HG02588 (cell line): ENCODE measurements at regions not wholly inside any gene's neighbourhood (a gene's known extent, or its start where the extent isn't known, plus 50 kb on each side); places are given as distances from the start of the nearest gene placed in this dataset.

ENCODE experiments used
- ATAC-seq: cut with Tn5 transposase; IDR thresholded peaks from one replicate; pipeline ENCODE4 v1.9.1; 2021; ENCODE audit warnings: mild to moderate bottlenecking, moderate library complexity; ENCODE audit not compliant: unreplicated experiment

GRCh38 chr16:56140645-56141044 is 50.6 kb upstream of the GNAO1 start:
- no peak for ATAC-seq

GRCh38 chr16:56137269-56137668 is 54.0 kb upstream of the GNAO1 start:
- no peak for ATAC-seq

GRCh38 chr16:56136256-56136655 is 55.0 kb upstream of the GNAO1 start:
- no peak for ATAC-seq

DNA sequence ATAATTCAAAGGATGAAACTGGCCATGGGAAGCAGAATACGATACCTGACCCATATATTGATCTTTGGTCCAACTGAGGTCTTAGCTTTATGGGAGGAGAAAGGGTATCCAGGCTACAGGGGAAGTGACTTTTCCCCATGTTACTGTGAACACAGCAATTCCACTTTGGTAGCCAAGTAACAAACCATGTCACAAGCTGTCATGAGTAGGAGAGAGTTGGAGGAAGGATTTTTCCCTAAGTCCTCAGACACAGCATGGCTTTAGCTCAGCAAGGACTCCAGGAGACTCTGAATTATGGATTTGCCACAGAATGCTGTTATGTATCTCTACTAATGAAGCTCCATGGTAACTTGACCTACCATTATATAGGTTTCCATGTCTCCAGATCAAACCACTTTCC is 56.5 kb upstream of the GNAO1 start:
- no peak for ATAC-seq

DNA sequence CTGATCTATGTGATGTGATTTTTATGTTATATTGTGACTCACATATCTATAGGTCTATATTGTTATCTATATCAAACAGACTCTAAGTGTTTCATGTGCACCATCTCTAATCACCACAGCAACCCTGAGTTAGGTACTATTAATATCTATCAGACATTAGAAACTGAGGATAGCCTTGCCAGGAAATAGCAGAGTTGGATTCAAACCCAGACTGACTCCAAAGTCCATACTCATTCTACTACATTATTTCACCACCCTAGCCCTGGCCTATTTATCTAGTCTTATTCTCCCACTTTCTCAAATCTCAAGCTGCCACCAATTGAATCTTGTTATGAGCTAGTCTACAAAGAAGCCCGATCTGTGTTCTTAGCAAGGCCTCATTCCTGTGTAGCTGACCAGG is 65.4 kb upstream of the GNAO1 start:
- no peak for ATAC-seq

GRCh38 chr16:56122251-56122650 is 69.0 kb upstream of the GNAO1 start:
- no peak for ATAC-seq

- no peak for ATAC-seq
These were observed 70.2 kb upstream of the GNAO1 start for GRCh38 chr16:56121156-56121500.

DNA sequence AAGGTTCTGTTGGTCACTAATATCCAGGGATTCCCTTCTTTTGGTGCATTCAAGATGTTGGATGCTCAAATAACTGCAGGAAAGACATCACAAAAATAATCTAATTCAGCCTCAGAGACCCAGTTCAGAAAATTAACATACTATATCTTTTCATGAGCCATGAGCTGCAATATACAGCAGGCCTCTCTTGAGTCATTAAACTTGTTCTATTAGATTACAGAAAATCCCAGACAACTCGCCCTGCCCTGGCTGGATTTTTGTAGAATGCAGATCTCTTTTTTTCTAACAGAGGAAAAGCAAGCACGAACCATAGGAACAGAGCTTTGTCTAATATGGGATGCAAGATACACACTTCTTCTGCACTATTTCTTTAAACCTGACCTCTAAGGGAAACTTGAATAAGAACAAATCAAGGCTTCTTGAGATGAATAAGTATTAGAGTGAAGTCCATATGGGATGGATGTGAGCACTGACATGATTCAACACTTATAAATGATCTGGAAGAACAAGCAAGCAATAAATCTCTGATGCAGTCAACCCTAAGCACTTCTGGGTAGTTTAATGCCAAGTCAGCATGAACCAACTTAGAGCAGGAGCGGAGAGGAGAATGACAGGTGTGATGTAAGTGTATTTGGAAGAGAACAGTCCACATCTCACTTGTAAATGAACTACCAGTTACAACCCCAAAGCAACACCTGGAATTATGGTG is 70.7 kb upstream of the GNAO1 start:
- no peak for ATAC-seq

DNA sequence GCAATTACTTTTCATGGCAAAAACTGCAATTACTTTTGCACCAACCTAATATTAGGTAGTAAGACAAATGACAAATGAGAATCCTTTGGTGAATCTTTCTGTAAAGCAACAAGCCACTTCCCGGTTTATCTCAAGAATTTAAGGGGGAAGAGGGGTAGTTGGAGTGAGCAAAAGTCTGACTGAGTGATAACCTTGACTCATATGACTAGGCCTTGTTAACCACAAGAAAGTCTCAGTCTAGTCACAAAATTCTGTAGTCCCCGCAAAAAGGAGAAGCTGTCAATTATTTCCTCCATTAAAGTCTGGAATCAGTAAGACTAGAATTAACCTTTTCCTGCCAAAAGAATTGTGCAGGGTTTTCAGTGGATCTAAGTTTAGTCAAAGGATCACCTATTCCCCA is 72.2 kb upstream of the GNAO1 start:
- ATAC-seq, result no peak

- ATAC-seq, result no peak
These were observed 74.7 kb upstream of the GNAO1 start for GRCh38 chr16:56116577-56116964.

DNA sequence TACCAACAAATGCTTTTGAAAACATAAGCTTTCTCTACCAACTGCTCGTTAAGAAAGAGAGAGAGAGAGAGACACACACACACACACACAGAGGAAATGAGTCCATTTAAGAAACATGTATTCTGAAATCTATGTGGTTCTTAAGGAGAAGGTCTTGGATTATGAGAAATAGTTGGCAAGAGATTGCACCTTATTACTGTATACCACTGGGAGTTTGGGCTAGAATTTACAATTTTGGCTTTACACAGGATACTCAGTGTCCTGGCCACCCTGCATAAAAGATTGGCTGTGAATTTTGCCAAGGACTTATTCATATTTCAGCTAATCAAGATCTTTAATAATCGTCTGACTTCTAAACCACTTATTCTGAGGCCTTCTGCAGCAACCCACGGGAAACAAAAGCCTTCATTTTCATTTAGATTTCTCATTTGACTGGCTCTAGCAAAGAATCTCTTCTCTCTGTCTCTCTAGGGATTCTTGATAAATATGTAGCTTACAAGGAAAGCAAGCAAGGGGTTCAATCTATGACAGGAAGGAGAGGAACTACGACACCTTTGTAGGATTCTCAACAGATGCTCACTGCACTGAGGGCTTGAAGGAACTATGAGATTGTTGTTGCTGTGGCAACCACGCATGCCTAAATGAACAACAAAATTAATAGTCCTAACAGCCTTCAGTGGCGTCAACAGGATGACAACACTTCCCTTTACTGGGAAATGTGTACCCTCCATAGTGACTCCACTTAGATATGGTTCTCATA is 75.3 kb upstream of the GNAO1 start:
- ATAC-seq, result no peak

GRCh38 chr16:56113223-56113622 is 78.1 kb upstream of the GNAO1 start:
- ATAC-seq, result no peak

DNA sequence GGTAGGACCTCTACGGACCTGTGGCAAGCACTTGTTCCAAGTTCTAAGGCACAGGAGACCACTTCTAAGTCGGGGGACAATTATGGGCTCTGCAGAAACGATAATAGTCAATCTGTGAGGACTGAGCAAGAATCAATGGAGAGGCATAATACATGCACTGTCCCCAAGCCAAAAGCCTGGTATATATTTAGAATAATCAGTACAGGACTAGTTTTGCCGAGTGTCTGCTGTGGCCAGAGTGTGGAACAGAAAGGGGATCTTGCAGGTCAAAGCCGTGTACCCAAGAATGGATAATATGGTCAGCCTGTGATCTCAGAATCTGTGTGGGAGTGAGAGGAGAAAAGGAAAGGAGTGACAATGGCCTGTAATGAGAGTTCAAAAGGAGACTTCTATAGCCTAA is 80.2 kb upstream of the GNAO1 start:
- no peak for ATAC-seq

DNA sequence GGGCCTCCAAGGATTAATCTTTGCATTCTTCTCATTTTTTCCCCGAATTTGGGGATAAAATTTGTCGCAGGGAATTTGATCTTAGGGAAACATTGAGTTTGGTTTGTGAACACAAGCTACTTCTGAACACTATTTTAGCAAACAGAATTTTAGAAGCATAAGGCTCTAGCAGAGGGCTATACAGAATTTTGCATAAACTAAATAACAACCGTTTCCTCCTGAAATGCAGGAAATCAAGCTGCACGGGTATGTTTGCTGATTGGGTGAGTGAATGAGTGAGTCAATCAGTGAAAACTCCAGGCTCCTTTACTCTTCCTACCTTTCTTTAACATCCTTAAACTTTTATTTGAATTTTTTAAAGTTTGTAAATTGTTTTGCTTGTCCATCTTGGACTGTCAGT is 81.3 kb upstream of the GNAO1 start:
- no peak for ATAC-seq

- ATAC-seq, result no peak
These were observed 82.1 kb upstream of the GNAO1 start for GRCh38 chr16:56109205-56109604.

GRCh38 chr16:56108724-56109123 is 82.6 kb upstream of the GNAO1 start:
- no peak for ATAC-seq

GRCh38 chr16:56108056-56108471 is 83.2 kb upstream of the GNAO1 start:
- no peak for ATAC-seq

GRCh38 chr16:56106527-56106926 is 84.8 kb upstream of the GNAO1 start:
- ATAC-seq, result no peak

- no peak for ATAC-seq
These were observed 88.4 kb upstream of the GNAO1 start for GRCh38 chr16:56102906-56103305.

GRCh38 chr16:56102183-56102686 is 89.1 kb upstream of the GNAO1 start:
- no peak for ATAC-seq

GRCh38 chr16:56101480-56101879 is 89.8 kb upstream of the GNAO1 start:
- ATAC-seq, result no peak

DNA sequence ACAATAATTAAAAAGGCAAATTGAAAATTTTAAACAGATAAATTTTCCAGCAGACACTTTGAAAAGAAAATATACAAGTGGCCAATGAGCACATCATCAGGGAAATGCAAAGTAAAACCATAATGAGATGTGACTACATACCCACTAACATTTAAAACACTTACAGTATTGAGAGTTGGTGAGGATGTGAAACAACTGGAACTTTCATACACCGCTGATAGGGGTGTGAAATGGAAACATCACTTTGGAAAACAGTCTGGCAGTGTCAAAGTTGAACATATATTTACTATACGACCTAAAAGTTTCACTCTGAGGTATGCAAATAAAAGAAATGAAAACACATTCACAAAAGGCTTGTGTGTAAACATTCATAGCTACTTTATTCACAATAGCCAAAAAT is 94.0 kb upstream of the GNAO1 start:
- no peak for ATAC-seq

GRCh38 chr16:56094231-56094630 is 97.1 kb upstream of the GNAO1 start:
- ATAC-seq, result no peak
